GM21737 (cell line): ENCODE measurements at regions not wholly inside any gene's neighbourhood (a gene's known extent, or its start where the extent isn't known, plus 50 kb on each side); places are given as distances from the start of the nearest gene placed in this dataset.

Experiments used
- ATAC-seq: cut with Tn5 transposase; IDR thresholded peaks from one replicate; pipeline ENCODE4 v1.9.1; 2021; ENCODE audit warnings: mild to moderate bottlenecking, moderate library complexity; ENCODE audit not compliant: unreplicated experiment

DNA sequence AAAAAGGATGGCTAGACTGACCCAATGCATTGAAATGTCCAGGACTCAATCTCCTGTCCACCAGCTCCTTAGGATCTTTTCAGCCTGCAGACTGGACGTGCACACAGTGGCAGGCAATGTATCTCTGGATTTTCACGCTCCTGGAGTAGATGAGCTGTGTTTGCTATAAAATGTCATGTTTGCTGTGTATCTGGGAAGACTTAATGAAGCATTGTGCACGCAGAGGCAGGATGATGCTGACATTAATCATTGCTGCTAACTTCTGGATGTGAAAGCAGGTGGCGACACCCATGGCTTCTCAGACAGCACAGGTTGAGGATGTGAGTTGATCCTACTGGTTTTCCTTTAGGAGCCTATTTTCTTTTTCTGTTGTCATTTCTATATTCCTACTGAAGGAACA is 133.1 kb upstream of the PCSK2 start:
- ATAC-seq, result no peak

DNA sequence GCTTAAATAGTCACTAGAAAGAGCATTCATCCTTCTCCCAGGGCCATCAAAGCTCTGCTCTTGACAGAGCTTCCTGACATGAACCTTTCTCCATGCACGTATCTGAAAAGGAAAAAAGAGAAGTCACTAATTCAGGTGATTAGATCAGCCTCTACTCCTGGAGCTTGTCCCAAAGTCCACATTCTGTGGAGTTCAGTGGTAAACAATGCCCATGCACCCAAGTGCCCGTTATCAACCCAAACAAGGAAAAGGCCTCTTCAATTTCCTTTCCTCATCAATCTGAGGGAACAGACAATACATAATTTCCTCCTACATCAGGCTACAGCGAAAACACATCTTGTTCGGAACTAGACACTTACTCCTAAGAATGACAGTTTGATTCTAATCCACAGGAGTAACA is 129.2 kb upstream of the PCSK2 start:
- no peak for ATAC-seq

DNA sequence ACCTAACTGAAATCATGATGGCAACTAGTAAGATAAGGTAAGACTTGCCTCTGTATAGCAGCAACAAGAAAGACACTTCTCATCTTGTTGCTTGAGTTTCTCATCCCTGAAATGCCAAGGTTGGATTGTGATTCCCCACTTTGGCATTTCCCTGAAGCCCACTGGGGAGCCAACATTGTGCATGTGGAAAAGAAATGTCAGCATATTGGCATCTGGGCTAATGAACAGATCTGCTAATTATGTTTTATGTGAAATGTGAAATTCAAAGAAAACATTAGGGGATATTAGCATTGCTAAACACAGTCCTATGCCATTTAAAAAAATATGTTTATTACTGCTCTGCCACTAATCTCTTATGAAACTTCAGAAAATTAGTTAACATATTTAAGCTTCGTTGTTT is 126.3 kb upstream of the PCSK2 start:
- ATAC-seq, result no peak

DNA sequence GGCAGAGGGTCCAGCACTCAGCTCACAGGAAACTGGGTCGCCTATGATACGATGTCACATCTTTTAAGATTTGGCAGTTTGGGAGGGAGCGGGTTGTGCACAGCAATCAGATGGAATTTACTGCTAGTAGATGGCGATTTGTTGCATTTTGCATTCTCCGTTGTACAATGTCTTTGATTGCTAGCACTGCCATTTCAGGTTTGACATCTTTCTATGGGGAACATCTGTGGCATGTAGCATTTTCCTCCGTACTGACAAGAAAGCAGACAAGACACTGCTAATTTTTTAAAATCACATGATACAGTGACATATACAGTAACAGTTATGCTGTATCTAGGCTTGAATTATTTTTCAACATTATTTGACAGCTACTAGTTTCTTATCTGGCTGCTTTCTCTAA is 119.7 kb upstream of the PCSK2 start:
- ATAC-seq, result no peak

DNA sequence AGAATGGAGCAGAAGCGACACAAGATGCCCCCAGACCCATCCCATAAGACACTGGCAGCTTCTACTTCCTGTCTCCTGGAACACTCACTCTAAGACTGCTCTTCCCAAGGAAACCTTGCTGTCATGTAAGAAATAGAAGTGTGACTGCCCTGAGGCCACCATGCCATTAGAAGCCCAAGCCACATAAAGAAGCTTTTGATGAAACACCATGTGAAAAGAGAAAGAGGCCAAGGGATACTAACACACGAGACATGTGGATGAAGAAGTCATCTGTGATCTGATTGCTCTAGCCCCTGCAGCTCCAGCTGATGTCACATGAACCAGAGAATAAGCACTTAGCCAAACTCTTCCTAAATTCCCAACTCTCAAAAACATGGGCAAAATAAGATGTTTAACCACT is 117.9 kb upstream of the PCSK2 start:
- no peak for ATAC-seq

DNA sequence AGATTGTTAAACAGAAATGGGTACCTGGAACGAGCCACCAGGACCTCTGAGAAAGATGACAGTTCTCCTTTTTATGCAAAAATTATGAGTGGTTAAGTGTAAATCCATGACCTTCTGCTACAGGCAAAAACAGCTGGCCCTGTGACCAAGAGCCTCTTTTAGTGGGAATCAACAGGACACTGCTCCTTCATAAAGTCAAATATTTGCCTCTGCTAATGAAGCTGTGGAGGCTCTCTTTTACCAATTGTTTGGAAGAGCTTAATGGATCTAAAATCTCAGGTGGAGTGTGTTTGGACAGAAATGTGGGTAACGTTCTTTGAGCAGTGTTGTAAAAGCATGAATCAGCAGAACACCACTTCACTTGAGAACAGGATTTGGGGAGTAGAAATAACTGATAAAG is 117.5 kb upstream of the PCSK2 start:
- no peak for ATAC-seq

DNA sequence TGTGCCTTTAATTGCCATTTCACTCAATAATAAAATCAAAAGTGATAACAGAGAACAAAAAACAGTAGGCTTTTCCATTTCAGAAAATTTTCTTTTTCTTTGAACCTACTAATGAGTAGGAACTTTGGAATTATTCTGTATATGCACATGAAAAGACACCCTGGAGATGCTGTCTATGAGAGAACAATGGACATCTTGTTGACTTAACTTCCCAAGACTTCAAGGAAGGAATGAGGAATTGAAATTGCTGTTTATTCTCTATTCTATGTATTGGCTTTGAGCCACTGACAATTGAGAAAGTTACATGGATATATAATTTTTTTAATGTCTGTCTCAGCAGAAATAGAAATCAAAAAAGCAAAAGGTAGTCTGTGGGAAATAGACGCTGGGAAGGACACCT is 98.6 kb upstream of the PCSK2 start:
- no peak for ATAC-seq

DNA sequence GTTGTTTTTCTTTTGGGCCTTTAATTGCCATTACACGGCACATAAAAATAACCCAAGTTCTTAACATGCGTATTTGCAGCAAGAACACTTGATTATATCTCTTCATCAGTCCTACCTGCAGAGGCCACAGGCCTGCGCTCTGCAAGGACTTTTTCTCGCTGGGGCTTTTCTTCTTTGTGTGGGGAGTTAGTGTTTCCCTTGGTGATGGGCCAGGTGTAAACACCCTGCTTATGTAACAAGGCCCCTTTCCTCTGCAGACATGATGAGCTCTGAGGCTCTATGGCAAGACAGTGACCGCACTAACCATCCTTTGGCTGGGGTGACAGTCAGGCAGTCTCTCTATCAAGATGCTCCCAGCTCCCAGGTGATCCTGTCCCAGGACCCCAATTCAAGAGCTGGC is 97.8 kb upstream of the PCSK2 start:
- ATAC-seq, result no peak

DNA sequence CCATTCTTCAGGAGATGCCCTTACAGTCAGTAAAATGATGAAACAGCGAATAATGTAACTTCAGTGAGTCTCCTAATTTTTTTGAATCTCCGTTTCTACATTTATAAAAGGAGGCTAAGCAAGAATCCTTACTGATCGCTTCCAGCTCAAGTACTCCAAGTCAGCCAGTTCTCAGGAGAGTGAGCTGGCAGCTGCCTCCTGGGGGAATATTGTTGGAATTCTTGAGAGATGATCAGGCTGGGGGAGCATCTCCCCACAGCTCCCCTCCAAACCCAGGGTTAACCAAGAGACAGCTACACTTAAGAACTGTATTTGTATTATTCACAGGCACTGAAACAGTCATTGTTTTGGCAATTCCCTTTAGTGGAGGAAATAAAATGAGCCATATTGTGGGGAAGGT is 89.1 kb upstream of the PCSK2 start:
- no peak for ATAC-seq

DNA sequence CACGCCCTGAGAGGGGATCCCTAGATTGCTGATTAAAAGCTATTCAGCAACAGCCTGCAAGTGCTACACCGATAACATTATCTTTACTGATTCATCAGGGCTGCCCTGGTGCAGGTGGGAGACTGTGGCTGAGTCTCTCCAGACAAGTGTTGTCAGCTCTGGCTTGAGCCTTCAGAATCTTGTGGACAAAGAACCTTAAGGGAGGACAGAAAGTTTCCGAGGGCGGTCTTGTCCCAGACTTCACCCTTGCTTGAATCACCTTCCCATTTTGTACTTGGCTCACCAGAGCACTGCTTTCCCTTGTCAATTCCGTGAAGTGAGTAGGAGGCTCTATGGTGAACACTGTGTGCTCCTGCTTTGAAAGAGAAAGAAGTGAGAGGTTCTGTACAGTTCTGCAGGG is 88.6 kb upstream of the PCSK2 start:
- no peak for ATAC-seq

DNA sequence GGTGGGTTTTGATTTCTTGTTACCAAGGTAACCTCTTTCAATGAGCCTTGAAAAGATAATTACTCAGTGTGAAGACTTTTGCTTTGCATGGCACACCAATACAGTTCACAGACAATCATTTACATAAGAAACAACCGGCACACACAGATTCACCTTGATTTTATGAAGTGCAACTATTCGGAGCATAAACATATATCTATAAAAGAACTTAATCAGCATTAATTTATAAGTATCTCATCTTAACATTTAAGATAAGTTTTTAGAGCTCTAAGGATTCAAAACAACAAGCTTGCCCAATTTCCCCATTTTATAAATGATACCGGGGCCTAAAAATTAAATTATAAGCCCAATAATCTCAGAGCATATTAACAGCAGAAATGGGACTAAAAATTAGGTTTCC is 85.9 kb upstream of the PCSK2 start:
- no peak for ATAC-seq

DNA sequence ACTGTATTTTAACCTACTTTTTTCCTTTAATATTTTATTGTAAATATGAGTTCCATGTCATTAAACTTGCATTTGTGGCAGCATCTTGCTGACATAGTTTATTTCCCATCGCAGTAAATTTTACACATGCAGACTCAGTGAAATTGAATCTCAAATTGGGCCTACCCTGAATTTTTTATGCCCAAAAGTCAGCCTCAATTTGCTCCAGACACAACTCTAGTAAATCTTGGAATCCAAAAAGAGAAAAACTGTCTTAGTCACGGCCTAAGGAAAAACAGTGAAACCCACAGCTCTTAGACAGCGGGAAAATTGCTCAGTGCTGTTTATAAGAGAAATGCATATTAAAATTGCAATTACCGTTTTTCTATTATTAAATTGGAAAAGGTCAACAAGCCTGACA is 85.3 kb upstream of the PCSK2 start:
- ATAC-seq, result no peak

DNA sequence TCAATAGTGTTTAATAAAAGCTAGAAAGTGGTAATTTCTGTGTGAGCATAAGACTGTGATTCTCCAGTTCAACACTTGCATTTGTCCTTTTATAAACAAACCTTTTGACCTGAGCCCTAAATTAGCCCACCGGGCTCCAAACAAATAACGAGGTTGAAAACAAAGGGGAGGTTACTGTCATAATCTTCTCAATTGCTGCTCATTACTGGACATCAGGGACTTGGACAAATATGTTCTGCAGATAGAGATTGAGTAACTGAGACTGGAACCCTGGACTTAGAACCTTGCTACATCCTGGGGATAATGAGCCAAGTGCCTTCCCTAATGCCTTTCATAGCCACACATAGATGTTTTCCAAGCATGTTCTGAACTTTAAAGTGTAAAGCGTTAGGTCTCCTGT is 84.2 kb upstream of the PCSK2 start:
- ATAC-seq, result no peak

DNA sequence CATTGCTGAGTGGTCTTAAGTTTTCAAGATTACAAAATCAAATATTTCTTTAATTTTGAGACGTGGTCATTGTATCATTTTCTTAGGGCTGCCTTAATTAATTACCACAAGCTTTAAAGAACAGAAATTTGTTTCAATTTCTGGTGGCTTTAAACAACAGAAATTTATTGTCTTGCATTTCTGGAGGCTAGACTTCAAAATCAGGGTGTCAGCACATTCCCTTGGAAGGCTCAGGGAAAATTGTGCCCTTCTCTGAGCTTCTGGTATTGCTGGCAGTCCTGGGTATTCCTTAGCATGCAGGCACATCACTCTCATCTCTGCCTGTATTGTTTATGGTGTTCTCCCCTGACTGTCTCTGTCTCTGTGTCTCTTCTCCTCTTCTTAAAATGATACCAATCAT is 76.0 kb upstream of the PCSK2 start:
- no peak for ATAC-seq

DNA sequence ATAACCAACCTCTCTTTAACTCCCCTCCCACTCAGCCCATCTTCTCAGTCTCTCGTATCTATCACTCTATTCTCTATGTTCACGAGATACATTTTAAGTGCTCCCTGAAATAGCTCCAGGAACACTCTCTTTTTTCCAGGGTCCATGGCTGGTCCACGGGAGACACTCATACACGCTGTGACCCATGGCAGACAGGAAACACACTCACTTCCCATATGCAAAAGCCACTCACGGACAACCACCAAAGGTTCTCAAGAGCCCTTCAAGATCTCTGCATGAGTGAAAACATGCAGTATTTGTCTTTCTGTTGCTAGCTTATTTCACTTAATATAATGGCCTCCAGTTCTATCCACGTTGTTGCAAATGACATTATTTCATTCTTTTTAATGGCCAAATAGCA is 71.4 kb upstream of the PCSK2 start:
- ATAC-seq, result no peak

DNA sequence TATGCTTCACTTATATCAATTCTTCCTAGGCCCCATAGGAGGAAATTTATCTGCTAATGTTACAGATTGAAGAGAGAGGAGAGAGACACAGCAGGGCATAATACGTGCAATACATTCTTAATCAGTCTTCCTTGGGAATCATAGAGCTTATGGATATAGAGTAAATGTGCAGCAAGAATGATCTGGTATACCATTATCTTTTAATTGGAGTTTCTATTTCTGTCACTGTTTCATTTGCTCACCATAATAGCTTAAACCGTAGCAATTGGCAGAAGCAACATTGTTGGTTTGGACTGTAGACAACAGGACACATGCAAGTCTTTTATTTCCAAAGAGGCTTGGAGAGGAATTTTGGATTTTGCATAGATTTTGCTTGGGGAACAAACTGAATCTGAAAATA is 68.1 kb upstream of the PCSK2 start:
- no peak for ATAC-seq

DNA sequence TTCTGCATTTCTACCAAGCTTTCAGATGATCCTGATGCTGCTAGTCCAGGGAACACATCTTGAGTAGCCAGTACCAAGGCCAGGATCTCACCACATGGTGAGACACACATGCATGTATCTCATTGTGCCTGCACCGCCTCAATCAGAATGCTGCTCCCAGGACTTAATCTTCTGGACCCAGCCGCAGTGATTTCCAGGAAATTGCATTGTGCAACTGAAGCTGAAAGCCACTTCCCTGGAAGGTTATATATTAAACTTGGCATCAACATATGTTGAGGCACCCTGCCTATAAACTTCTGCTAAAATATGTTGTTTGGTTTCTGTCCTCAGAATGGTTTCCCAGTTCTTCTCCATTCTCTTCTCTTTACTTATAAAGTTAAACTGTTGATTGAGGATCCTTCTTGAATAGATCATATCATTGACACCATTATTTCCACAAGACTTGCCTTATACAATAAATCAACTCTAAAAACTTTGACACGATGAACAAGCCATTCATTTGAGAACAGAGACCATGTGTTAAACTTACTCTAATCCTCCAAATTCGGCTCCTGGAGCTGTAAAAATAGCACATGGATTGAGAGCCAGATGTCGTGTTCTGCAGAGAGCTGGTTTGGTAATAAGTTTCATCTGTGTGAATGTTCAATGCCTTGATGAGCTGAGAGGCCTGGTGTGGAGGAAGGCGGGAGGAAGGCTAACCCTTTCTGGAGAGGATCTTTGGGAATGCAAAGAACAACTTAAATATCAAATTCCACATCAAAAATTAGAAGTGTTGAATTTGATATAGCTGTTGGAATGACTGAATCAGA is 65.0 kb upstream of the PCSK2 start:
- ATAC-seq, result no peak

DNA sequence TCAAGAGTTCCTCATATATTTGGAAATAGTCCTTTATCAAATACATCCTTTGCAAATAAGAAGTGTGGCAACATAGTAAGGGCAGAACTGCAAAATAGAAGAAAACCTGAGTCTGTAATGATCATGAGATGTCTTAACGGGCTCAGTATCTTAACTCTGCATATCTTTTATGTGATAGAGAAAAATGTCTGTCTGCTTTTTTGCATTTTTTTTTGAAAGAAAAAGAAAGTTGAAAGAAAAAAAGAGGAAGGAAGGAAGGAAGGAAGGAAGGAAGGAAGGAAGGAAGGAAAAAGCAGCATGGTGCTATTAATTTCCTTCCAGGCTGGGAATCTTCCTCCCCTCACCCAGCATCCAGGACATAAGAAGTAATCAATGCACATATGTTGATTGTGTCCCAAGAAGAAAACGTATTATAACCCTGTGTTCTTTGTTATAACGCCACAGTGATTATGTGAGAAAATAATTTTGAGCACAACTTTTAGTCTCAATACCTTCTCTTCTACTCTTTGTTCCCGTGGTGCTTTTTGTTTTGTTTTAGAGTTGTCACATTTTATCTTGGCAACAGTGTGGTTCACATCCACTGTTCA is 58.7 kb upstream of the PCSK2 start:
- ATAC-seq, result no peak

DNA sequence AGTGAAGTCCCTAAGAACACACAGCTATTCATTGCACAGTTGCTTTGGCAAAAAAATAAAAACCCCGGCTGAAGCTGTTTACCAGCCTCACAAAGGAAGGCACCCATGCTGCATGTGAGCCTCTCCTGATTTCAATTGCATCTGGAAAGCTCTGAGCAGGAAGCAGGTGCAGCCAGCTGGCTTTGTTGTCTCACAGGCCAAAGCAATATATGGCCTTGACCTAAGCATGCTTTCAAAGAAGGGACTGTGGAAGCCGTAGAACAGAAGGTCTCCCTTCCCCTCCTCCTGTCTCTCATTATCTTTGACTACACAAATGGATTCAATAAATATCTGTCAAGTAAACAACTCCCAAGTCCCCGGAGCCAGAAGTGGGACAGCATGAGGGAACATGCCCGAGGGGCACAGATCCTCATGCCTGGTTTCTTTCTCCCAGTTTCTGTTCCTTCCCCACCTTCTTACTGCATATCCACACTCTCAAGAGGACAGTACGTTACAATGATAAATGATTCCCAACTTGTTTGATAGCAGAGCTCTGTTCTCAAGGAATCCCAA is 57.2 kb upstream of the PCSK2 start:
- no peak for ATAC-seq

DNA sequence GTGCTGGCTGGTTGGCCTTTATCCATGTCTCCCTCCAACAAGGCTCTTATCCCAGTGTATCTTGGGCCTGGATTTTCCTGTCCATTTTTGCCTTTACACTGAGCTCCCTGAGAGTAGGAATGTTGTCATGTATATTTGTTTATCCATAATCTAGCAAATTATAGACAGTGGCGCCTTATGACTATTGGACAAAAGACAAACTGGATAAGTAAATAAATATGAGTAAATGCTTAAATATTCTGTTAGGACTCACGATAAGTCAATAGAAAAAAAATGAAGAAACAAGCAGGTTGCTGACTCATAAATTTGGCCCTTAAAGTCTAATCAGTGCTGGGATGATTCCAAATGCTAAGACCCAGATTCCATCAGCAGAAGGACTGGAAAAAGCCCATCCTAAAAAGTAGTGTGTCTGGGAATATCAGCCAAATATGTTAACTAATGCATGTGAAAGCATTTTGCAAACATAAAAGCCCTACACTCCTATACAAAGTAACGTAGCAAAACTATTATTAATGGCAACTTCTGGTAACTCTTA is 55.0 kb upstream of the PCSK2 start:
- ATAC-seq, result no peak

DNA sequence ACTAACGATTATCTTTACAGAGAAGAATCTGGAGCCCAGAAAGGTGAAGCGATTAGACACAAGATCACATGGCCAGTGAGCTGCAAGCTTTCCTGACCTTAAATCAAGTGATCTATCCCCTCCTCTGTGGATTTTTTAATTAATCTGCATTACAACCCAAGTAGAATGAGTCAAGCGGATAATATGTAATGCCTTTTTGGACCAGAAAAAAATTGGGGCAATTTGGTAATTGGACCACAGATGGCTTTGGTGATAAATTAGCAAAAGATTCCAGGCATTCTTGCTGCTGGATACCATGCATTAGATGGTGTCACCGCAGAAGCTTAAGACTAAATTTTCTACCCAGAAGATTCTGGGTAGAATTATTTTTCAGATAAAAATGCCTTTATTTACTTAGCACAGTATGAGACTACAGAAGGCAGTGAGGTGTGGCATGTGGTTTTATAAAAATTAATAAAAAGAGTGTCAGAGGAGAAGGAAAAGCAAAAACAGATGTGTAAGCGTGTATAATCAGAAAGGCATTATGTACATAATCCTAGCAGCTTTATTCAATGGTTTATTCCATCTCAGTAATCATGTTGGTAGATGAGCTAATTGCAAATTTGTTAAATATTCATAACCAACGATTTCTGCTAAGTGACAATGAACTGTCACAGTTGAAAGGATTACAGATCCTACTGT is 53.9 kb upstream of the PCSK2 start:
- ATAC-seq, result no peak
